ENCODE measurements at regions not wholly inside any gene's neighbourhood (a gene's known extent, or its start where the extent isn't known, plus 50 kb on each side); places are given as distances from the start of the nearest gene placed in this dataset.
"Not testable (repeated sequence)": the region's sequence is repeated elsewhere in the genome, so short reads cannot be mapped to it uniquely, and the experiment has no call there.

DNA sequence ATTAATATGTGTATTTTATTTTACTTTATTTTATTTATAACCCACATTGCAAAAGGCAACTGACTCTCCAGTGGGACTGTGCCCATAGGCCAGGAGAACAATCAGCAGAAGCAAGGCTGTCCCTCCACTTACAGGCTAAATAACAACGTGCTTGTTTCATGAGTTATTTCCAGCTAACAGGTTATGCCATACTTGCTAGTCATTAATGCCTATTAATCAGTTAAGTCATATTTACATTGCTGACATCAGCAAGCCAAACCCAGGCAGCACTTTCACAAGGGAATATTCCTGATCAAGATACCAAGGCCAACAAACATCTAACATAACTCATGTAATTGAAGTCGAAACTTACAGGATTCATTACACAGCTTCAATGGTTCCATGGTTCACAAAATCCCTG is 92.1 kb downstream of the EN1 start:
- DNase-seq (ENCODE audit: low spot score), result no peak
- TF ChIP-seq CTCF (IDR thresholded peaks at IDR 0.05; ENCODE audit: extremely low read depth, missing control alignments), result no peak

GRCh38 chr2:118752762-118753429 is 94.6 kb downstream of the EN1 start:
- no peak for DNase-seq (ENCODE audit: low spot score)
- no peak for TF ChIP-seq CTCF (IDR thresholded peaks at IDR 0.05; ENCODE audit: extremely low read depth, missing control alignments)

DNA sequence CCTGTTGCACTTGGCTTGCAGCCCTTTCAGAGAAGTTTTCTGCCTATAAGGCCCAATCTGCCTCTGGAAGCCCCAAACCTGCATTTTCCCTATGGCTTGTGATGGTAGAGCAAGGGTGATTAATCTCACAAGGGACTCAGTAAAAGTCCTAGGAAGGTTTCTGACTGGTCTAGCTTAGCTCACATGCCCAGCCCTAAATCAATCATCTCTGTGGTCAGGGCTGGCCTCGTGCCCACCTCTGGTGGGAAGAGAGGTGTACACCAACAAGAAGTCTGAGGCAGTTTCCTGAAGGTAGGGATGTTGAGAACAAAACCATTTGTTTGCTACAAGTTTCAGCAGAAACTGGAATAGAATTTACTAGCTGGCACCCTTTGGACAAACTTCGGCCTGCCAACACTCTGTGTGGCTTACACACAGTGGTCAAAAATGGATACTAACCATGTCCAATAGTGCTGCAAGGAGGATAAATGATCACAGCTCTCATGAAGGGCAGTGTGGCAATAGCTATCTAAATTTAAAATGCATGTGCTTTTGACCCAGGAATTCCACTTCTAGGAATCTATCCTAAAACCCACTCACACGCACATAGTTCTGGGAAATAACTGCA is 96.4 kb downstream of the EN1 start:
- no peak for TF ChIP-seq CTCF (IDR thresholded peaks at IDR 0.05; ENCODE audit: extremely low read depth, missing control alignments)
- DNase-seq (ENCODE audit: low spot score), result no peak

GRCh38 chr2:118748245-118748885 is 99.1 kb downstream of the EN1 start:
- DNase-seq (ENCODE audit: low spot score), result no peak
- no peak for TF ChIP-seq CTCF (IDR thresholded peaks at IDR 0.05; ENCODE audit: extremely low read depth, missing control alignments)

DNA sequence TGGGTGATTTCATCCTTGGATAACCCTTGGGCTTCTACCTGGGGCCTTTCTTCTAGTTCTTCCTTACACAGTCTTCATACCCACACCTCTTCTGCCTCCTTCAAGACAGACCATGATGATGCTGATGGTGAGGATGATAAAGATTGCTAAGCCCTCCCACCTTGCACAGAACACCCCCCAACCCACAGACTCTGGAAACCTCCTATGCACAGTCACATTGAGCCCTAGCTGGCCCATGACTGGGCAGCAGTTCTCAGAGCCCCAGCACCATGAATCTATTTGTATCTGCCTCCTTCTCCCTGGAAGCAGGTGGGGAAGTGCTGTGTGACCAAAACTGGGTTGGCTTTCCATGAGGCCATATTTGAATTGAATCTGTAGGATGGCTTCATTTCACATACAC is 99.8 kb downstream of the EN1 start:
- no peak for DNase-seq (ENCODE audit: low spot score)

GRCh38 chr2:118747066-118747465 is 100.4 kb downstream of the EN1 start:
- no peak for DNase-seq (ENCODE audit: low spot score)
- TF ChIP-seq CTCF (IDR thresholded peaks at IDR 0.05; ENCODE audit: extremely low read depth, missing control alignments), result no peak

More for the DNA sequence above, 99.8 kb downstream of the EN1 start:
- TF ChIP-seq CTCF (IDR thresholded peaks at IDR 0.05; ENCODE audit: extremely low read depth, missing control alignments), result no peak

GRCh38 chr2:118744682-118745181 is 102.7 kb downstream of the EN1 start:
- DNase-seq (ENCODE audit: low spot score), result not testable (repeated sequence)
